ENCODE measurements at regions not wholly inside any gene's neighbourhood (a gene's known extent, or its start where the extent isn't known, plus 50 kb on each side); places are given as distances from the start of the nearest gene placed in this dataset.

DNA sequence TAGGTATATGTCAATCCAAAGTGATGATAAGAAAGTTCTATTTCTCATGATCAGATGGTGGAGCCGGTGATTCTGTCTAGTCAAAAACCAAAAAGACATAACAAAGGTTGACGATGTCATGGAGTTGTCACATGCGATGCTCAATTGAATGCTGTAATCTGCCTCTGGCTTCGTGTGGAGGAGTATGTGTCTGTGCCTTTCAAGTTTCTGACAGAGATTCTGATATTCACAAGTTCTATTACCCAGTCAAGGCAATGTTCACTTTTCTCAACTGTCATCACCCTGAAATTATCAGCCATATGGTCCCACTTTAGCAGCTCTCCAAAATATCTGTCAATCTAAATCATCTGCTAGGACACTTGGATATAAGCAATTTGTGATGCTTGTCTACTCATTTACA lies 367.6 kb upstream of the PRR20A start:
- FAIRE-seq, result no peak

GRCh38 chr13:56789527-56789926 lies 351.2 kb upstream of the PRR20A start:
- WGBS, 3 donors, result 70 to 80% (median 78%) methylated on average over 2 of the region's 2 CpGs
- H3K9me3 ChIP-seq (ENCODE audit: control insufficient read depth in 2 of 2, insufficient read depth in 1 of 2, low read depth in 1 of 2, low read length in 1 of 2), result no peaks in the 10 kb centered on the region
- FAIRE-seq, result no peak

More for the DNA sequence above, 367.6 kb upstream of the PRR20A start:
- WGBS, 3 donors, result 81 to 89% (median 86%) methylated on average over 4 of the region's 4 CpGs
- no peaks in the 10 kb centered on the region for H3K36me3 ChIP-seq (ENCODE audit: control insufficient read depth in 3 of 3, insufficient read depth in 2 of 3, low read depth in 1 of 3, low read length in 3 of 3)
- no peaks in the 10 kb centered on the region for H3K4me1 ChIP-seq (ENCODE audit: control insufficient read depth in 3 of 3, insufficient read depth in 2 of 3, low read depth in 1 of 3, low read length in 2 of 3)
- H3K9me3 ChIP-seq (ENCODE audit: control insufficient read depth in 2 of 2, insufficient read depth in 1 of 2, low read depth in 1 of 2, low read length in 1 of 2), result no peaks in the 10 kb centered on the region
- no peak overlapping the region for H3K27ac ChIP-seq (ENCODE audit: low read depth in 1 of 3, low read length in 2 of 3)
- no peak for DNase-seq
- no peaks in the 10 kb centered on the region for H3K27me3 ChIP-seq (ENCODE audit: control insufficient read depth in 3 of 3, insufficient read depth in 3 of 3, low read length in 3 of 3)
- H3K4me3 ChIP-seq (ENCODE audit: low read depth in 1 of 3, low read length in 3 of 3), result no peak overlapping the region

GRCh38 chr13:56837161-56837560 lies 303.6 kb upstream of the PRR20A start:
- FAIRE-seq (no peak), DNase-seq (no peak)
- Histone ChIP-seq H3K4me1 (ENCODE audit: control insufficient read depth in 3 of 3, insufficient read depth in 2 of 3, low read depth in 1 of 3, low read length in 2 of 3) (no peaks in the 10 kb centered on the region), H3K4me3 (ENCODE audit: low read depth in 1 of 3, low read length in 3 of 3) (no peak overlapping the region), H3K36me3 (ENCODE audit: control insufficient read depth in 3 of 3, insufficient read depth in 2 of 3, low read depth in 1 of 3, low read length in 3 of 3) (no peaks in the 10 kb centered on the region), H3K9me3 (ENCODE audit: control insufficient read depth in 2 of 2, insufficient read depth in 1 of 2, low read depth in 1 of 2, low read length in 1 of 2) (peaks cover 0 to 4% of the 10 kb centered on the region in 2 donors), H3K27me3 (ENCODE audit: control insufficient read depth in 3 of 3, insufficient read depth in 3 of 3, low read length in 3 of 3) (no peaks in the 10 kb centered on the region), H3K27ac (ENCODE audit: low read depth in 1 of 3, low read length in 2 of 3) (no peak overlapping the region)
- WGBS, 3 donors, result 91 to 93% (median 92%) methylated on average over 2 of the region's 2 CpGs

More at GRCh38 chr13:56789527-56789926, 351.2 kb upstream of the PRR20A start:
- DNase-seq, result no peak
- Histone ChIP-seq H3K4me3 (ENCODE audit: low read depth in 1 of 3, low read length in 3 of 3) (no peak overlapping the region), H3K36me3 (ENCODE audit: control insufficient read depth in 3 of 3, insufficient read depth in 2 of 3, low read depth in 1 of 3, low read length in 3 of 3) (no peaks in the 10 kb centered on the region), H3K4me1 (ENCODE audit: control insufficient read depth in 3 of 3, insufficient read depth in 2 of 3, low read depth in 1 of 3, low read length in 2 of 3) (no peaks in the 10 kb centered on the region), H3K27ac (ENCODE audit: low read depth in 1 of 3, low read length in 2 of 3) (no peak overlapping the region), H3K27me3 (ENCODE audit: control insufficient read depth in 3 of 3, insufficient read depth in 3 of 3, low read length in 3 of 3) (no peaks in the 10 kb centered on the region)

DNA sequence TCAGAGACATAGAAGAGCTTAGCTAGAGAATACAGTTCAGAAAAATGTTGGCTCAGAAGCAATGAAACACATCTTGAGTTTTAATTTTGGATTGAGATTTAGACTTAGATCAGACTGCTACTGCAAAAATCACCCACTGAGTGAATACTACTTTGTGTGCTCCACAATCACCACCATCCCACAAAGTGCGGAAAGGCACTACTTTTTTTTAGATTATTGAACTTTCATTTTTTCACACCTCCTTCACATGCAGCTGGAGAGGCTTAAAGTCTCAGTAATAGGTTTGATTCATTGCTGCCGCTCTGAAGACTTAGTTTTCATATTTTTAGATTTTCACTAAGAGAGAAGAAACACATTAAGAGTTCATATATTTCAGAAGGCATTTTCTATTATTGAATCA lies 289.9 kb upstream of the PRR20A start:
- FAIRE-seq (no peak), DNase-seq (no peak)
- H3K27ac ChIP-seq (ENCODE audit: low read depth in 1 of 3, low read length in 2 of 3), result no peak overlapping the region
- no peaks in the 10 kb centered on the region for H3K36me3 ChIP-seq (ENCODE audit: control insufficient read depth in 3 of 3, insufficient read depth in 2 of 3, low read depth in 1 of 3, low read length in 3 of 3)
- no peaks in the 10 kb centered on the region for H3K27me3 ChIP-seq (ENCODE audit: control insufficient read depth in 3 of 3, insufficient read depth in 3 of 3, low read length in 3 of 3)
- no peaks in the 10 kb centered on the region for H3K9me3 ChIP-seq (ENCODE audit: control insufficient read depth in 2 of 2, insufficient read depth in 1 of 2, low read depth in 1 of 2, low read length in 1 of 2)
- no peaks in the 10 kb centered on the region for H3K4me1 ChIP-seq (ENCODE audit: control insufficient read depth in 3 of 3, insufficient read depth in 2 of 3, low read depth in 1 of 3, low read length in 2 of 3)
- H3K4me3 ChIP-seq (ENCODE audit: low read depth in 1 of 3, low read length in 3 of 3), result no peak overlapping the region
- 82 to 89% (median 88%) methylated on average over 2 of the region's 2 CpGs for WGBS, 3 donors

GRCh38 chr13:56861476-56861875 lies 279.2 kb upstream of the PRR20A start:
- FAIRE-seq (no peak), DNase-seq (no peak)
- H3K36me3 ChIP-seq (ENCODE audit: control insufficient read depth in 3 of 3, insufficient read depth in 2 of 3, low read depth in 1 of 3, low read length in 3 of 3), result no peaks in the 10 kb centered on the region
- WGBS, 3 donors, result 36 to 70% (median 55%) methylated on average over 2 of the region's 2 CpGs
- H3K27ac ChIP-seq (ENCODE audit: low read depth in 1 of 3, low read length in 2 of 3), result no peak overlapping the region
- H3K9me3 ChIP-seq (ENCODE audit: control insufficient read depth in 2 of 2, insufficient read depth in 1 of 2, low read depth in 1 of 2, low read length in 1 of 2), result no peaks in the 10 kb centered on the region
- no peak overlapping the region for H3K4me3 ChIP-seq (ENCODE audit: low read depth in 1 of 3, low read length in 3 of 3)
- H3K4me1 ChIP-seq (ENCODE audit: control insufficient read depth in 3 of 3, insufficient read depth in 2 of 3, low read depth in 1 of 3, low read length in 2 of 3), result no peaks in the 10 kb centered on the region
- no peaks in the 10 kb centered on the region for H3K27me3 ChIP-seq (ENCODE audit: control insufficient read depth in 3 of 3, insufficient read depth in 3 of 3, low read length in 3 of 3)

- H3K27ac ChIP-seq (ENCODE audit: low read depth in 1 of 3, low read length in 2 of 3), result no peak overlapping the region
- no peaks in the 10 kb centered on the region for H3K27me3 ChIP-seq (ENCODE audit: control insufficient read depth in 3 of 3, insufficient read depth in 3 of 3, low read length in 3 of 3)
- no peaks in the 10 kb centered on the region for H3K36me3 ChIP-seq (ENCODE audit: control insufficient read depth in 3 of 3, insufficient read depth in 2 of 3, low read depth in 1 of 3, low read length in 3 of 3)
- no peak overlapping the region for H3K4me3 ChIP-seq (ENCODE audit: low read depth in 1 of 3, low read length in 3 of 3)
- 35 to 81% (median 55%) methylated on average over 2 of the region's 2 CpGs for WGBS, 3 donors
- DNase-seq (no peak), FAIRE-seq (no peak)
- no peaks in the 10 kb centered on the region for H3K9me3 ChIP-seq (ENCODE audit: control insufficient read depth in 2 of 2, insufficient read depth in 1 of 2, low read depth in 1 of 2, low read length in 1 of 2)
- no peaks in the 10 kb centered on the region for H3K4me1 ChIP-seq (ENCODE audit: control insufficient read depth in 3 of 3, insufficient read depth in 2 of 3, low read depth in 1 of 3, low read length in 2 of 3)
Measured at GRCh38 chr13:56864451-56864850, 276.3 kb upstream of the PRR20A start.

- whole genome bisulfite sequencing, 3 donors, result 26 to 53% (median 48%) methylated on average over 1 of the region's 1 CpG
- H3K4me1 ChIP-seq (ENCODE audit: control insufficient read depth in 3 of 3, insufficient read depth in 2 of 3, low read depth in 1 of 3, low read length in 2 of 3), result no peaks in the 10 kb centered on the region
- H3K4me3 ChIP-seq (ENCODE audit: low read depth in 1 of 3, low read length in 3 of 3), result no peak overlapping the region
- no peak overlapping the region for H3K27ac ChIP-seq (ENCODE audit: low read depth in 1 of 3, low read length in 2 of 3)
- no peaks in the 10 kb centered on the region for H3K36me3 ChIP-seq (ENCODE audit: control insufficient read depth in 3 of 3, insufficient read depth in 2 of 3, low read depth in 1 of 3, low read length in 3 of 3)
- FAIRE-seq (no peak), DNase-seq (no peak)
- no peaks in the 10 kb centered on the region for H3K9me3 ChIP-seq (ENCODE audit: control insufficient read depth in 2 of 2, insufficient read depth in 1 of 2, low read depth in 1 of 2, low read length in 1 of 2)
- no peaks in the 10 kb centered on the region for H3K27me3 ChIP-seq (ENCODE audit: control insufficient read depth in 3 of 3, insufficient read depth in 3 of 3, low read length in 3 of 3)
Measured at GRCh38 chr13:56865416-56865815, 275.3 kb upstream of the PRR20A start.

- FAIRE-seq (no peak), DNase-seq (no peak)
- no peaks in the 10 kb centered on the region for H3K27me3 ChIP-seq (ENCODE audit: control insufficient read depth in 3 of 3, insufficient read depth in 3 of 3, low read length in 3 of 3)
- no peak overlapping the region for H3K4me3 ChIP-seq (ENCODE audit: low read depth in 1 of 3, low read length in 3 of 3)
- WGBS, 3 donors, result 84 to 96% (median 87%) methylated on average over 2 to 4 of the region's 4 CpGs
- no peaks in the 10 kb centered on the region for H3K36me3 ChIP-seq (ENCODE audit: control insufficient read depth in 3 of 3, insufficient read depth in 2 of 3, low read depth in 1 of 3, low read length in 3 of 3)
- no peak overlapping the region for H3K27ac ChIP-seq (ENCODE audit: low read depth in 1 of 3, low read length in 2 of 3)
- H3K9me3 ChIP-seq (ENCODE audit: control insufficient read depth in 2 of 2, insufficient read depth in 1 of 2, low read depth in 1 of 2, low read length in 1 of 2), result no peaks in the 10 kb centered on the region
- no peaks in the 10 kb centered on the region for H3K4me1 ChIP-seq (ENCODE audit: control insufficient read depth in 3 of 3, insufficient read depth in 2 of 3, low read depth in 1 of 3, low read length in 2 of 3)
Measured at GRCh38 chr13:56869671-56870070, 271.0 kb upstream of the PRR20A start.

- no peaks in the 10 kb centered on the region for H3K4me1 ChIP-seq (ENCODE audit: control insufficient read depth in 3 of 3, insufficient read depth in 2 of 3, low read depth in 1 of 3, low read length in 2 of 3)
- peaks cover 0 to 6% of the 10 kb centered on the region in 2 donors for H3K9me3 ChIP-seq (ENCODE audit: control insufficient read depth in 2 of 2, insufficient read depth in 1 of 2, low read depth in 1 of 2, low read length in 1 of 2)
- no peak overlapping the region for H3K27ac ChIP-seq (ENCODE audit: low read depth in 1 of 3, low read length in 2 of 3)
- WGBS, 3 donors, result 85 to 87% (median 86%) methylated on average over 10 of the region's 10 CpGs
- DNase-seq (no peak), FAIRE-seq (no peak)
- H3K4me3 ChIP-seq (ENCODE audit: low read depth in 1 of 3, low read length in 3 of 3), result no peak overlapping the region
- no peaks in the 10 kb centered on the region for H3K36me3 ChIP-seq (ENCODE audit: control insufficient read depth in 3 of 3, insufficient read depth in 2 of 3, low read depth in 1 of 3, low read length in 3 of 3)
- H3K27me3 ChIP-seq (ENCODE audit: control insufficient read depth in 3 of 3, insufficient read depth in 3 of 3, low read length in 3 of 3), result no peaks in the 10 kb centered on the region
Measured at GRCh38 chr13:56886398-56886797, 254.3 kb upstream of the PRR20A start.
